OCI-LY1 (cell line): ENCODE measurements at regions not wholly inside any gene's neighbourhood (a gene's known extent, or its start where the extent isn't known, plus 50 kb on each side); places are given as distances from the start of the nearest gene placed in this dataset.

Source experiments
- H2AFZ ChIP-seq: fragments of 200-600 bp; sonication (generic), shearing (Covaris generic); 2 replicates; pipeline ENCODE4 v1.6.0; 2014; ENCODE audit warnings: antibody characterized with exemption, mild to moderate bottlenecking, low read length
- H3F3A ChIP-seq: fragments of 200-600 bp; sonication (generic), shearing (Covaris generic); 2 replicates; pipeline ENCODE4 v1.6.0; 2014; ENCODE audit warnings: mild to moderate bottlenecking, antibody characterized with exemption, low read length, moderate library complexity; ENCODE audit not compliant: insufficient read depth
- H3K27ac ChIP-seq: fragments of 200-600 bp; sonication (generic); 2 replicates; pipeline ENCODE4 v1.5.1; 2014; ENCODE audit warnings: low read length, mixed run types, mild to moderate bottlenecking, low read depth; ENCODE audit not compliant: poor library complexity, severe bottlenecking
- H3K27me3 ChIP-seq: fragments of 200-600 bp; sonication (generic); 2 replicates; pipeline ENCODE4 v1.6.0; 2014; ENCODE audit warnings: antibody characterized with exemption, mild to moderate bottlenecking, low read length, moderate library complexity; ENCODE audit not compliant: insufficient read depth
- H3K36me3 ChIP-seq: fragments of 200-600 bp; sonication (generic); 2 replicates; pipeline ENCODE4 v1.6.1; 2014; ENCODE audit warnings: mild to moderate bottlenecking, antibody characterized with exemption, low read length, moderate library complexity, mixed read lengths; ENCODE audit not compliant: insufficient read depth
- H3K4me1 ChIP-seq: fragments of 200-600 bp; sonication (generic); 2 replicates; pipeline ENCODE4 v1.5.1; 2014; ENCODE audit warnings: mild to moderate bottlenecking, low read length, moderate library complexity; ENCODE audit not compliant: insufficient read depth, severe bottlenecking
- H3K4me2 ChIP-seq: fragments of 200-600 bp; sonication (generic), shearing (Covaris generic); 2 replicates; pipeline ENCODE4 v1.6.1; 2014; ENCODE audit warnings: low read length
- H3K4me3 ChIP-seq: fragments of 200-600 bp; sonication (generic); 2 replicates; pipeline ENCODE4 v1.5.1; 2014; ENCODE audit warnings: low read length, low read depth, mild to moderate bottlenecking, mixed read lengths; ENCODE audit not compliant: poor library complexity, severe bottlenecking
- H3K79me2 ChIP-seq: fragments of 200-600 bp; shearing (Covaris generic); 2 replicates; pipeline ENCODE4 v1.6.1; 2016; ENCODE audit warnings: mixed run types, low read length, mixed read lengths; ENCODE audit not compliant: insufficient read depth
- H3K9ac ChIP-seq: fragments of 200-600 bp; sonication (generic), shearing (Covaris generic); 2 replicates; pipeline ENCODE4 v1.6.1; 2014; ENCODE audit warnings: mild to moderate bottlenecking, low read length, mixed read lengths
- H3K9me2 ChIP-seq: fragments of 200-600 bp; sonication (generic), shearing (Covaris generic); 2 replicates; pipeline ENCODE4 v1.6.1; 2014; ENCODE audit warnings: low read depth, mild to moderate bottlenecking, low read length, mixed read lengths
- H3K9me3 ChIP-seq: fragments of 200-600 bp; shearing (Covaris generic); 2 replicates; pipeline ENCODE4 v1.6.1; 2014; ENCODE audit warnings: low read length, mixed read lengths
- H4K20me1 ChIP-seq: fragments of 200-600 bp; sonication (generic), shearing (Covaris generic); 2 replicates; pipeline ENCODE4 v1.6.0; 2016; ENCODE audit warnings: mild to moderate bottlenecking, low read length; ENCODE audit not compliant: insufficient read depth
- CTCF ChIP-seq: fragments of 200-600 bp; sonication (generic), shearing (Covaris generic); IDR thresholded peaks from 2 replicates; pipeline ENCODE4 v1.5.1; 2017; ENCODE audit warnings: mild to moderate bottlenecking, antibody characterized with exemption, low read length, moderate library complexity, mixed read lengths
- EZH2 ChIP-seq: fragments of 200-600 bp; sonication (generic), shearing (Covaris generic); IDR thresholded peaks from 2 replicates; pipeline ENCODE4 v1.8.0; 2017; ENCODE audit warnings: borderline replicate concordance, mixed run types, mild to moderate bottlenecking, antibody characterized with exemption, low read length, moderate library complexity, mixed read lengths

GRCh38 chr3:117314441-117315150 lies 605.0 kb downstream of the TUSC7 start:
- H3K27me3 ChIP-seq = no peaks in the 10 kb centered on the region
- H3K9me2 ChIP-seq = no peaks in the 10 kb centered on the region
- H3K4me3 ChIP-seq = no peak overlapping the region
- H4K20me1 ChIP-seq = no peaks in the 10 kb centered on the region
- no peak overlapping the region for H3K9ac ChIP-seq
- no peak overlapping the region for H3K27ac ChIP-seq
- H3K79me2 ChIP-seq = no peaks in the 10 kb centered on the region
- TF ChIP-seq CTCF = no peak
- TF ChIP-seq EZH2 = no peak
- H3K4me2 ChIP-seq = no peak overlapping the region
- no peaks in the 10 kb centered on the region for H3K9me3 ChIP-seq
- no peaks in the 10 kb centered on the region for H3F3A ChIP-seq
- H3K4me1 ChIP-seq = no peaks in the 10 kb centered on the region
- H2AFZ ChIP-seq = no peak overlapping the region
- no peaks in the 10 kb centered on the region for H3K36me3 ChIP-seq

GRCh38 chr3:117322866-117323265 lies 613.3 kb downstream of the TUSC7 start:
- no peaks in the 10 kb centered on the region for H3K27me3 ChIP-seq
- no peaks in the 10 kb centered on the region for H3K9me2 ChIP-seq
- H3K79me2 ChIP-seq = no peaks in the 10 kb centered on the region
- no peaks in the 10 kb centered on the region for H3K36me3 ChIP-seq
- no peaks in the 10 kb centered on the region for H4K20me1 ChIP-seq
- no peak overlapping the region for H3K4me3 ChIP-seq
- no peak overlapping the region for H3K9ac ChIP-seq
- no peak for TF ChIP-seq CTCF
- no peak for TF ChIP-seq EZH2
- H2AFZ ChIP-seq = no peak overlapping the region
- H3K4me2 ChIP-seq = no peak overlapping the region
- H3K27ac ChIP-seq = no peak overlapping the region
- H3F3A ChIP-seq = no peaks in the 10 kb centered on the region
- H3K9me3 ChIP-seq = no peaks in the 10 kb centered on the region
- no peaks in the 10 kb centered on the region for H3K4me1 ChIP-seq

GRCh38 chr3:117346901-117347300 lies 637.3 kb downstream of the TUSC7 start:
- H2AFZ ChIP-seq = no peak overlapping the region
- no peaks in the 10 kb centered on the region for H3K79me2 ChIP-seq
- H3K9ac ChIP-seq = no peak overlapping the region
- no peak for TF ChIP-seq CTCF
- H3K9me2 ChIP-seq = no peaks in the 10 kb centered on the region
- H3K4me3 ChIP-seq = no peak overlapping the region
- no peaks in the 10 kb centered on the region for H3K9me3 ChIP-seq
- no peaks in the 10 kb centered on the region for H4K20me1 ChIP-seq
- no peak overlapping the region for H3K4me2 ChIP-seq
- H3K36me3 ChIP-seq = no peaks in the 10 kb centered on the region
- no peaks in the 10 kb centered on the region for H3K4me1 ChIP-seq
- no peaks in the 10 kb centered on the region for H3F3A ChIP-seq
- no peaks in the 10 kb centered on the region for H3K27me3 ChIP-seq
- H3K27ac ChIP-seq = no peak overlapping the region
